Thyroid gland (tissue), 4 donors: ENCODE measurements at regions not wholly inside any gene's neighbourhood (a gene's known extent, or its start where the extent isn't known, plus 50 kb on each side); places are given as distances from the start of the nearest gene placed in this dataset.

ENCODE experiments used
- DNase-seq, 2 donors: peaks; one replicate each; pipeline ENCODE4 v3.0.0-alpha.2; 2019
- H3K27ac ChIP-seq, 3 donors: fragments of 200-600 bp; sonication (generic); 1 replicate in 2 of 3; 2 replicates in 1 of 3; pipeline ENCODE4 v1.5.1; 2016 to 2019; ENCODE audit warnings: mild to moderate bottlenecking in 1 of 3, moderate library complexity in 1 of 3
- H3K27me3 ChIP-seq: fragments of 200-600 bp; sonication (generic); one replicate; pipeline ENCODE4 v1.5.1; 2019
- H3K36me3 ChIP-seq, 2 donors: fragments of 200-600 bp; sonication (generic); one replicate each; pipeline ENCODE4 v1.5.1; 2016 to 2019
- H3K4me1 ChIP-seq, 2 donors: fragments of 200-600 bp; sonication (generic); one replicate each; pipeline ENCODE4 v1.5.1; 2017 to 2019
- H3K4me3 ChIP-seq, 3 donors: fragments of 200-600 bp; sonication (generic); replicated peaks in 1 of 3; 1 replicate in 2 of 3; 2 replicates in 1 of 3; pipeline ENCODE4 v1.5.1; 2016; ENCODE audit warnings: mild to moderate bottlenecking in 1 of 3
- H3K9me3 ChIP-seq: fragments of 200-600 bp; sonication (generic); one replicate; pipeline ENCODE4 v1.5.1; 2017
- CTCF ChIP-seq, 6 experiments: fragments of 200-600 bp in 3 of 6; fragments of 450-650 bp in 3 of 6; sonication (generic) in 3 of 6; IDR thresholded peaks; one replicate each; pipeline ENCODE4 v1.5.1; 2016 to 2019; ENCODE audit warnings: antibody characterized with exemption in 6 of 6, mild to moderate bottlenecking in 2 of 6, inconsistent platforms in 1 of 6, moderate library complexity in 1 of 6
- POLR2A ChIP-seq, 2 donors: fragments of 450-650 bp; IDR thresholded peaks; one replicate each; pipeline ENCODE4 v1.6.1; 2017; ENCODE audit warnings: antibody characterized with exemption in 2 of 2, mild to moderate bottlenecking in 2 of 2, moderate library complexity in 1 of 2
- WGBS, 2 donors: methylation state at CpG; one replicate each; pipeline ENCODE4 v1.1.5; 2017; 5-methylcytosine and 5-hydroxymethylcytosine counted together
- intact Hi-C: fragments of 100-400 bp; cut with DNase I; formaldehyde crosslinking; loops from one replicate; pipeline ENCODE4 v1.15.1; 2023

GRCh38 chr18:44096016-44096415, 584.7 kb upstream of the SETBP1 start:
- Histone ChIP-seq H3K4me3 (no peak overlapping the region), H3K27ac (no peak overlapping the region), H3K27me3 (no peaks in the 10 kb centered on the region), H3K9me3 (no peaks in the 10 kb centered on the region), H3K4me1 (peaks cover 0 to 3% of the 10 kb centered on the region in 2 donors), H3K36me3 (no peaks in the 10 kb centered on the region)
- DNase-seq = no peak
- TF ChIP-seq CTCF (IDR thresholded peaks at IDR 0.05) = no peak
- no peak for TF ChIP-seq POLR2A (IDR thresholded peaks at IDR 0.05)
- intact Hi-C loops = no loop called here

- Histone ChIP-seq H3K27me3 (no peaks in the 10 kb centered on the region), H3K36me3 (no peaks in the 10 kb centered on the region), H3K27ac (no peak overlapping the region), H3K9me3 (no peaks in the 10 kb centered on the region), H3K4me1 (no peaks in the 10 kb centered on the region), H3K4me3 (no peak overlapping the region)
- WGBS, 2 donors = 80 to 82% methylated on average over 4 of the region's 4 CpGs
- intact Hi-C loops = no loop called here
- no peak for TF ChIP-seq POLR2A (IDR thresholded peaks at IDR 0.05)
- no peak for TF ChIP-seq CTCF (IDR thresholded peaks at IDR 0.05)
- no peak for DNase-seq
Observed at GRCh38 chr18:44098551-44099098, 582.1 kb upstream of the SETBP1 start.

- Histone ChIP-seq H3K27me3 (no peaks in the 10 kb centered on the region), H3K27ac (no peak overlapping the region), H3K9me3 (no peaks in the 10 kb centered on the region), H3K4me1 (no peaks in the 10 kb centered on the region), H3K36me3 (no peaks in the 10 kb centered on the region), H3K4me3 (no peak overlapping the region)
- intact Hi-C loops = no loop called here
- DNase-seq = no peak
- 90 to 94% methylated on average over 2 of the region's 2 CpGs for WGBS, 2 donors
- TF ChIP-seq POLR2A (IDR thresholded peaks at IDR 0.05) = no peak
- no peak for TF ChIP-seq CTCF (IDR thresholded peaks at IDR 0.05)
Observed at GRCh38 chr18:44107187-44107586, 573.5 kb upstream of the SETBP1 start.

GRCh38 chr18:44111337-44111736, 569.4 kb upstream of the SETBP1 start:
- H3K27ac ChIP-seq = no peak overlapping the region
- H3K4me3 ChIP-seq = no peak overlapping the region
- TF ChIP-seq POLR2A (IDR thresholded peaks at IDR 0.05) (no peak), CTCF (IDR thresholded peaks at IDR 0.05) (no peak)
- H3K27me3 ChIP-seq = no peaks in the 10 kb centered on the region
- intact Hi-C loops = no loop called here
- H3K4me1 ChIP-seq = no peaks in the 10 kb centered on the region
- H3K36me3 ChIP-seq = no peaks in the 10 kb centered on the region
- no peak for DNase-seq
- H3K9me3 ChIP-seq = no peaks in the 10 kb centered on the region

DNA sequence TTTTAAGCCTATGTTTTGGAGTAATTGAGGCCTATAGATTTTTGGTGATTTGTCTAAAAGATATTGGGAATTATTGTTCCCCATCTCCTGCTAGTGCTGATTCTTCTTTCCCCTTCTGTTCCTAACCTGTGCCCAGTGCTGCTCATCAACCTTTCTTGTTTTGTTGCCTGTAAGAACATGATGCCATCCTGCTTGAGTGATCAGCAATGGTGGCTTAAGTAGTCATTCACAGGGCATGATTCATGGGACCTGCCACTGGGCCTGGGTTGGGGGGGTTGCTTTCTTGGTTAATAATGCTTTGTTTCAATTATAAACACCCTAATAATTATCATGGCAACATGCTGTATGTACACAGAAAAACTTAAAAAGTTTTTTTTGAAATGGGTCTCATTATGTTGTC, 562.9 kb upstream of the SETBP1 start:
- TF ChIP-seq CTCF (IDR thresholded peaks at IDR 0.05) = no peak
- no peak for TF ChIP-seq POLR2A (IDR thresholded peaks at IDR 0.05)
- no peak overlapping the region for H3K4me3 ChIP-seq
- H3K27me3 ChIP-seq = no peaks in the 10 kb centered on the region
- DNase-seq = no peak
- H3K27ac ChIP-seq = no peak overlapping the region
- intact Hi-C loops = no loop called here
- H3K36me3 ChIP-seq = no peaks in the 10 kb centered on the region
- no peaks in the 10 kb centered on the region for H3K9me3 ChIP-seq
- no peaks in the 10 kb centered on the region for H3K4me1 ChIP-seq
